HG02943 (cell line): ENCODE measurements at regions not wholly inside any gene's neighbourhood (a gene's known extent, or its start where the extent isn't known, plus 50 kb on each side); places are given as distances from the start of the nearest gene placed in this dataset.

Experiments
- ATAC-seq: cut with Tn5 transposase; IDR thresholded peaks from one replicate; pipeline ENCODE4 v1.9.1; 2021; ENCODE audit warnings: mild to moderate bottlenecking, low read depth, moderate library complexity; ENCODE audit not compliant: unreplicated experiment

- ATAC-seq, result no peak
Measured at GRCh38 chr10:131517781-131518180, 206.3 kb upstream of the TCERG1L start.

- no peak for ATAC-seq
Measured at GRCh38 chr10:131519723-131520605, 208.4 kb upstream of the TCERG1L start.

GRCh38 chr10:131531265-131532190, 220.0 kb upstream of the TCERG1L start:
- ATAC-seq, result no peak

- no peak for ATAC-seq
Measured at GRCh38 chr10:131532291-131532690, 220.8 kb upstream of the TCERG1L start.

GRCh38 chr10:131532745-131533341, 221.3 kb upstream of the TCERG1L start:
- no peak for ATAC-seq

- ATAC-seq, result no peak
Measured at GRCh38 chr10:131533846-131534526, 222.5 kb upstream of the TCERG1L start.

- no peak for ATAC-seq
Measured at GRCh38 chr10:131534836-131535235, 223.3 kb upstream of the TCERG1L start.

- no peak for ATAC-seq
Measured at GRCh38 chr10:131536676-131537075, 225.2 kb upstream of the TCERG1L start.

- no peak for ATAC-seq
Measured at GRCh38 chr10:131537281-131537680, 225.8 kb upstream of the TCERG1L start.

- no peak for ATAC-seq
Measured at GRCh38 chr10:131544495-131544894, 233.0 kb upstream of the TCERG1L start.

- no peak for ATAC-seq
Measured at GRCh38 chr10:131546086-131546810, 234.7 kb upstream of the TCERG1L start.

- ATAC-seq, result no peak
Measured at GRCh38 chr10:131547129-131547799, 235.7 kb upstream of the TCERG1L start.

- ATAC-seq, result no peak
Measured at GRCh38 chr10:131548176-131548575, 236.7 kb upstream of the TCERG1L start.

GRCh38 chr10:131549116-131549515, 237.6 kb upstream of the TCERG1L start:
- ATAC-seq, result no peak

- no peak for ATAC-seq
Measured at GRCh38 chr10:131553121-131553520, 241.6 kb upstream of the TCERG1L start.

- ATAC-seq, result no peak
Measured at GRCh38 chr10:131553581-131553980, 242.1 kb upstream of the TCERG1L start.

GRCh38 chr10:131554821-131555220, 243.3 kb upstream of the TCERG1L start:
- ATAC-seq, result no peak

GRCh38 chr10:131555406-131555805, 243.9 kb upstream of the TCERG1L start:
- no peak for ATAC-seq
